Adrenal gland (tissue), 9 donors: ENCODE measurements at regions not wholly inside any gene's neighbourhood (a gene's known extent, or its start where the extent isn't known, plus 50 kb on each side); places are given as distances from the start of the nearest gene placed in this dataset.

Experiments
- DNase-seq, 7 donors: peaks; one replicate each; pipeline ENCODE4 v3.0.0-alpha.2; 2019 to 2020
- H3K27ac ChIP-seq, 5 donors: fragments of 200-600 bp; sonication (generic) in 4 of 5; 1 replicate in 3 of 5; 2 replicates in 2 of 5; pipeline versions ENCODE4 v1.5.1 to v1.8.0; 2016 to 2020; ENCODE audit warnings: mild to moderate bottlenecking in 1 of 5
- H3K27me3 ChIP-seq: fragments of 200-600 bp; 2 replicates; pipeline ENCODE4 v1.8.0; 2021
- H3K36me3 ChIP-seq, 2 donors: fragments of 200-600 bp; replicated peaks in 1 of 2; 1 replicate in 1 of 2; 2 replicates in 1 of 2; pipeline versions ENCODE4 v1.5.1 to v1.8.0; 2018 to 2022
- H3K4me1 ChIP-seq, 2 donors: fragments of 200-600 bp; replicated peaks in 1 of 2; 1 replicate in 1 of 2; 2 replicates in 1 of 2; pipeline versions ENCODE4 v1.5.1 to v1.8.0; 2018 to 2021
- H3K4me3 ChIP-seq, 4 donors: fragments of 200-600 bp; sonication (generic) in 3 of 4; one replicate each; pipeline ENCODE4 v1.5.1; 2016 to 2018
- H3K9me3 ChIP-seq, 3 donors: fragments of 200-600 bp; sonication (generic) in 1 of 3; replicated peaks in 1 of 3; 1 replicate in 2 of 3; 2 replicates in 1 of 3; pipeline versions ENCODE4 v1.5.1 to v1.8.0; 2016 to 2021
- CTCF ChIP-seq, 6 experiments: fragments of 450-650 bp in 4 of 6; fragments of 200-600 bp in 2 of 6; sonication (generic) in 1 of 6; IDR thresholded peaks; 1 replicate in 5 of 6; 2 replicates in 1 of 6; pipeline versions ENCODE4 v1.5.1 to v1.8.0; 2016 to 2021; ENCODE audit warnings: antibody characterized with exemption in 6 of 6, mild to moderate bottlenecking in 2 of 6, moderate library complexity in 1 of 6
- POLR2A ChIP-seq, 2 donors: fragments of 450-650 bp; IDR thresholded peaks; one replicate each; pipeline ENCODE4 v1.6.1; 2017; ENCODE audit warnings: antibody characterized with exemption in 2 of 2, mild to moderate bottlenecking in 2 of 2, moderate library complexity in 1 of 2
- whole genome bisulfite sequencing, 4 donors: extraction: QIAGEN DNeasy Blood & Tissue Kit in 2 of 4; methylation state at CpG; one replicate each; pipeline versions ENCODE4 v1.1.5 to v1.1.7; 2013 to 2017; 5-methylcytosine and 5-hydroxymethylcytosine counted together
- intact Hi-C, 2 donors: fragments of 100-400 bp; cut with DNase I; formaldehyde crosslinking; loops; one replicate each; pipeline versions ENCODE4 v1.14.1 to v1.15.0; 2022 to 2023
- donor health status: healthy with polysubstance abuse.
- donor health status: Bipolar disorder and iron deficiency.
- donor health status: DM: yes; HTN: yes; CAD: no.
- donor health status: DM: no; HTN: no; CAD: no.
- donor health status: DM: no; HTN: no; CAD: no.

DNA sequence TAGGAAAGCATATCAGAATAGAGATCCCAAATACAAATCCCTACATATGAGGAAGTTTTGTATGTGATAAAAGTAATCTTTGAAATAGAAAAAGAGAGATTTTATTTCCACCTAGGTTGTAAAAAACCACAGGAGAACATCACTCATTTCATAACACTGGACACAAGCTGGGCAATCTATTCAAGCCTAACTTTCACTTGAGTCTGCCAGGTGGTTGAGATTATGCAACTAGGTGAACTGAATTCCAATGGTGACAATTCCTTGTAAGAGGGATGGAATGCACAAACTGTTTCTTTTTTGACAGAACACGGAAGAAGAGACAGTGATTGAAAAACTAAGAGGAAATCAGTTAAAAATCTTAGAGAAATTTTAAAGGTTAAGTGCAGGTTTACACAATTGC is 619.6 kb upstream of the TMEFF2 start:
- H3K4me3 ChIP-seq = no peak overlapping the region
- H3K4me1 ChIP-seq = no peaks in the 10 kb centered on the region
- intact Hi-C loops = no loop called here
- 47 to 60% (median 53%) methylated on average over 1 of the region's 1 CpG for WGBS, 4 donors
- H3K27me3 ChIP-seq = no peaks in the 10 kb centered on the region
- DNase-seq = no peak
- H3K36me3 ChIP-seq = no peaks in the 10 kb centered on the region
- no peak for TF ChIP-seq POLR2A (IDR thresholded peaks at IDR 0.05)
- no peak for TF ChIP-seq CTCF (IDR thresholded peaks at IDR 0.05)
- no peaks in the 10 kb centered on the region for H3K9me3 ChIP-seq
- no peak overlapping the region for H3K27ac ChIP-seq

DNA sequence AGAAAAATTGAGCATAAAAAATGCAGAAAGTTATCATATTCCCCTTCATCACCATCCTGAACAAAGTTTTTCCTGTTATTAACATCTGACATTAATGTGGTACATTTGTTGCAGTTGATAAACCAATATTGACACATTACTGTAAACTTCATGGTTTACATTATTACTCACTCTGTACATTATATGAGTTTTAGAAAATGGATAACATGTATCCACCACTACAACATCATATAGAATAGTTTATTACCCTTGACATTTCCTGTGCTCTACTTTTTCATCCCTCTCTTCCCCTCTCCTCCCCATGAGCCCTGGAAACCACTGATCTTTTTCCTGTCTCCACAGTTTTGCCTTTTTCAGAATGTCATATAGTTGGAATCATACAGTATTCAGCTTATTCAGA is 618.6 kb upstream of the TMEFF2 start:
- intact Hi-C loops = no loop called here
- no peaks in the 10 kb centered on the region for H3K4me1 ChIP-seq
- H3K4me3 ChIP-seq = no peak overlapping the region
- no peak for DNase-seq
- no peaks in the 10 kb centered on the region for H3K27me3 ChIP-seq
- H3K36me3 ChIP-seq = no peaks in the 10 kb centered on the region
- TF ChIP-seq POLR2A (IDR thresholded peaks at IDR 0.05) = no peak
- no peak for TF ChIP-seq CTCF (IDR thresholded peaks at IDR 0.05)
- no peaks in the 10 kb centered on the region for H3K9me3 ChIP-seq
- H3K27ac ChIP-seq = no peak overlapping the region

- no peak overlapping the region for H3K27ac ChIP-seq
- H3K36me3 ChIP-seq = no peaks in the 10 kb centered on the region
- DNase-seq = no peak
- no peaks in the 10 kb centered on the region for H3K9me3 ChIP-seq
- TF ChIP-seq POLR2A (IDR thresholded peaks at IDR 0.05) = no peak
- no peak for TF ChIP-seq CTCF (IDR thresholded peaks at IDR 0.05)
- H3K27me3 ChIP-seq = no peaks in the 10 kb centered on the region
- 63 to 75% (median 69%) methylated on average over 2 of the region's 2 CpGs for WGBS, 4 donors
- H3K4me3 ChIP-seq = no peak overlapping the region
- no peaks in the 10 kb centered on the region for H3K4me1 ChIP-seq
- intact Hi-C loops = no loop called here
Measured at GRCh38 chr2:192809173-192809572, 614.4 kb upstream of the TMEFF2 start.

DNA sequence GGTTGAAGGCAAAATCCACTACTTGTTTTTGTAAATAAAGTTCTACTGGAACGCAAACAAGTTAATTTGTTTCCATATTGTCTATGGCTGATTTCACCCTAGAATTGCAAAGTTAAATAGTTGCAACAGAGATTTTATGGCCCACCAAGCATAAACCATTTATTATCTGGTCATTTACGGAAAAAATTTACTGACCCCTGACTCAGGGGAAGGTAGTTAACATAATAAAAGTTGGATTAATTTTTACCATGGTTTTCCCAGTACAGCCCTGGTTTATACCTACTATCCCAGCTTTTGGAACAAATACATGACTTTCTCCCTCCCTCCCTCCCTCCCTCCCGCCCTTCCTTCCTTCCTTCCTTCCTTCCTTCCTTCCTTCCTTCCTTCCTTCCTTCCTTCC is 588.9 kb upstream of the TMEFF2 start:
- H3K27ac ChIP-seq = no peak overlapping the region
- H3K36me3 ChIP-seq = no peaks in the 10 kb centered on the region
- no peaks in the 10 kb centered on the region for H3K9me3 ChIP-seq
- intact Hi-C loops = no loop called here
- H3K27me3 ChIP-seq = no peaks in the 10 kb centered on the region
- DNase-seq = no peak
- H3K4me1 ChIP-seq = no peaks in the 10 kb centered on the region
- 70 to 84% (median 75%) methylated on average over 3 of the region's 3 CpGs for WGBS, 4 donors
- H3K4me3 ChIP-seq = no peak overlapping the region
- TF ChIP-seq POLR2A (IDR thresholded peaks at IDR 0.05) (no peak), CTCF (IDR thresholded peaks at IDR 0.05) (no peak)
